ENCODE measurements at regions not wholly inside any gene's neighbourhood (a gene's known extent, or its start where the extent isn't known, plus 50 kb on each side); places are given as distances from the start of the nearest gene placed in this dataset.

- TF ChIP-seq, protein P1, sequence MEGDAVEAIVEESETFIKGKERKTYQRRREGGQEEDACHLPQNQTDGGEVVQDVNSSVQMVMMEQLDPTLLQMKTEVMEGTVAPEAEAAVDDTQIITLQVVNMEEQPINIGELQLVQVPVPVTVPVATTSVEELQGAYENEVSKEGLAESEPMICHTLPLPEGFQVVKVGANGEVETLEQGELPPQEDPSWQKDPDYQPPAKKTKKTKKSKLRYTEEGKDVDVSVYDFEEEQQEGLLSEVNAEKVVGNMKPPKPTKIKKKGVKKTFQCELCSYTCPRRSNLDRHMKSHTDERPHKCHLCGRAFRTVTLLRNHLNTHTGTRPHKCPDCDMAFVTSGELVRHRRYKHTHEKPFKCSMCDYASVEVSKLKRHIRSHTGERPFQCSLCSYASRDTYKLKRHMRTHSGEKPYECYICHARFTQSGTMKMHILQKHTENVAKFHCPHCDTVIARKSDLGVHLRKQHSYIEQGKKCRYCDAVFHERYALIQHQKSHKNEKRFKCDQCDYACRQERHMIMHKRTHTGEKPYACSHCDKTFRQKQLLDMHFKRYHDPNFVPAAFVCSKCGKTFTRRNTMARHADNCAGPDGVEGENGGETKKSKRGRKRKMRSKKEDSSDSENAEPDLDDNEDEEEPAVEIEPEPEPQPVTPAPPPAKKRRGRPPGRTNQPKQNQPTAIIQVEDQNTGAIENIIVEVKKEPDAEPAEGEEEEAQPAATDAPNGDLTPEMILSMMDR (conservative IDR thresholded peaks at IDR 0.05 in 1 of 2, IDR thresholded peaks at IDR 0.05 in 1 of 2; ENCODE audit: extremely low read depth in 1 of 2, insufficient read depth in 1 of 2, low read depth in 1 of 2, low read length in 2 of 2) = no peak
- TF ChIP-seq EZH2 (IDR thresholded peaks at IDR 0.05; ENCODE audit: borderline replicate concordance, low read length) = no peak
Observed at GRCh38 chr17:12579288-12579687, 86.4 kb upstream of the MYOCD start.

All from mammary epithelial cell (primary cell).